ENCODE measurements at regions not wholly inside any gene's neighbourhood (a gene's known extent, or its start where the extent isn't known, plus 50 kb on each side); places are given as distances from the start of the nearest gene placed in this dataset.

GRCh38 chr12:114776731-114777442, 92.9 kb upstream of the TBX3 start:
- no peak overlapping the region for H3K4me3 Mint-ChIP-seq
- no peak overlapping the region for H3K27ac Mint-ChIP-seq
- no peak for DNase-seq
- H3K4me1 Mint-ChIP-seq = peaks cover 10% of the 10 kb centered on the region
- peaks cover 14% of the 10 kb centered on the region for H3K27me3 Mint-ChIP-seq (ENCODE audit: low read depth, poor library complexity)
- peaks cover 15% of the 10 kb centered on the region for H3K9me3 Mint-ChIP-seq
- H3K36me3 Mint-ChIP-seq (ENCODE audit: low read depth) = no peaks in the 10 kb centered on the region
- TF ChIP-seq CTCF (IDR thresholded peaks at IDR 0.05) = no peak

GRCh38 chr12:114774699-114775098, 90.7 kb upstream of the TBX3 start:
- Mint-ChIP-seq H3K27ac (no peak overlapping the region), H3K9me3 (peaks cover 18% of the 10 kb centered on the region), H3K4me3 (no peak overlapping the region)

GRCh38 chr12:114774197-114774596, 90.2 kb upstream of the TBX3 start:
- Mint-ChIP-seq H3K27me3 (ENCODE audit: low read depth, poor library complexity) (peaks cover 10% of the 10 kb centered on the region), H3K4me1 (peaks cover 2% of the 10 kb centered on the region), H3K36me3 (ENCODE audit: low read depth) (no peaks in the 10 kb centered on the region), H3K4me3 (no peak overlapping the region), H3K9me3 (peaks cover 18% of the 10 kb centered on the region), H3K27ac (peak overlapping the region; percentile 42)
- TF ChIP-seq CTCF (IDR thresholded peaks at IDR 0.05) = no peak
- no peak for DNase-seq

More at GRCh38 chr12:114774699-114775098, 90.7 kb upstream of the TBX3 start:
- no peak for TF ChIP-seq CTCF (IDR thresholded peaks at IDR 0.05)
- Mint-ChIP-seq H3K27me3 (ENCODE audit: low read depth, poor library complexity) (peaks cover 10% of the 10 kb centered on the region), H3K36me3 (ENCODE audit: low read depth) (no peaks in the 10 kb centered on the region), H3K4me1 (peaks cover 5% of the 10 kb centered on the region)
- DNase-seq = no peak

- peaks cover 3% of the 10 kb centered on the region for H3K27me3 Mint-ChIP-seq (ENCODE audit: low read depth, poor library complexity)
- no peak overlapping the region for H3K4me3 Mint-ChIP-seq
- no peak overlapping the region for H3K27ac Mint-ChIP-seq
- TF ChIP-seq CTCF (IDR thresholded peaks at IDR 0.05) = no peak
- DNase-seq = no peak
- H3K9me3 Mint-ChIP-seq = peaks cover 15% of the 10 kb centered on the region
- peaks cover 34% of the 10 kb centered on the region for H3K4me1 Mint-ChIP-seq
- H3K36me3 Mint-ChIP-seq (ENCODE audit: low read depth) = no peaks in the 10 kb centered on the region
Observed at GRCh38 chr12:114770323-114770722, 86.3 kb upstream of the TBX3 start.

GRCh38 chr12:114769634-114770033, 85.7 kb upstream of the TBX3 start:
- Mint-ChIP-seq H3K9me3 (peaks cover 10% of the 10 kb centered on the region), H3K4me1 (peaks cover 37% of the 10 kb centered on the region), H3K27me3 (ENCODE audit: low read depth, poor library complexity) (peaks cover 3% of the 10 kb centered on the region), H3K36me3 (ENCODE audit: low read depth) (no peaks in the 10 kb centered on the region), H3K27ac (no peak overlapping the region), H3K4me3 (no peak overlapping the region)
- no peak for DNase-seq
- TF ChIP-seq CTCF (IDR thresholded peaks at IDR 0.05) = no peak

Measured in nephron progenitor cell (in vitro differentiated cells).